T follicular helper cell (primary cell): ENCODE measurements at regions not wholly inside any gene's neighbourhood (a gene's known extent, or its start where the extent isn't known, plus 50 kb on each side); places are given as distances from the start of the nearest gene placed in this dataset.

ENCODE experiments used
- DNase-seq: peaks from one replicate; pipeline ENCODE4 v3.0.0-alpha.2; 2020; ENCODE audit warnings: low read depth

GRCh38 chr6:9527679-9528286 is 887.1 kb downstream of the TFAP2A start:
- DNase-seq = no peak

DNA sequence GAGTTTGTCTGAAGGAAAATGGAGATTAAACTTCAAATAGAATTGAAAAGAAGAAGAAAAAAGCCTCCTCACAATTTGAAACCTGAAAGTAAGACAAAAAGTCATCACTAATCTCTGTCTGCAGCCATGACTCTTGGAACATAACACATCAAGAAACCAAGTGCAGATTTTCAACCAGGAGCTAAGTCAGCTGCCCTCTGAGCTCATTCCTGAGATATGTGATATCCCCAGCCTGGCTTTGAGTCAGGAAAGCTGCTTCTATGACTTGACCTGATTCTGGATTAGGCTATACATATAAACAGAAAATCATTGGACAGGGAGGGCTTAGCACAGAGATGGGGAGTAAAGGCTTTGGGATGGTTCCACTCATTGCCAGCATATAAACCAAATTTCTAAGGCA is 891.4 kb downstream of the TFAP2A start:
- DNase-seq = no peak

GRCh38 chr6:9522101-9522500 is 892.8 kb downstream of the TFAP2A start:
- DNase-seq = no peak

- no peak for DNase-seq
Measured at GRCh38 chr6:9521152-9521530, 893.7 kb downstream of the TFAP2A start.

GRCh38 chr6:9520417-9521151 is 894.3 kb downstream of the TFAP2A start:
- no peak for DNase-seq

DNA sequence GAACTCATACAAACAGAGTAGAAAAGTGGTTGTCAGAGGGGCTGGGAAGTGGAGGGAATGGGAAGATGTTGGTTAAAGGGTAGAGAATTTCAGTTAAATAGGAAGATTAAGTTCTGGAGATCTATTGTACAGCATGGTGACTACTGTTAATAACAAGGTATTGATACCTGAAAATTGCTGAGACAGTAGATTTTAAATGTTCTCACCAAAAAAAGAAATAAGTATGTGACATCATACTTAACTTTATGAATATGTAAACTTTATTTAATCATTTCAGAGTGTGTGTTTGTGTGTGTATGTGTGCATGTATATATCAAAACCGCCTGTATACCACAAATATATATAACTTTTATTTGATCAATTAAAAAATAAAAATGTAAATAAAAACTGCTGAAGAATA is 896.4 kb downstream of the TFAP2A start:
- DNase-seq = no peak

- DNase-seq = no peak
Measured at GRCh38 chr6:9517806-9518205, 897.1 kb downstream of the TFAP2A start.

DNA sequence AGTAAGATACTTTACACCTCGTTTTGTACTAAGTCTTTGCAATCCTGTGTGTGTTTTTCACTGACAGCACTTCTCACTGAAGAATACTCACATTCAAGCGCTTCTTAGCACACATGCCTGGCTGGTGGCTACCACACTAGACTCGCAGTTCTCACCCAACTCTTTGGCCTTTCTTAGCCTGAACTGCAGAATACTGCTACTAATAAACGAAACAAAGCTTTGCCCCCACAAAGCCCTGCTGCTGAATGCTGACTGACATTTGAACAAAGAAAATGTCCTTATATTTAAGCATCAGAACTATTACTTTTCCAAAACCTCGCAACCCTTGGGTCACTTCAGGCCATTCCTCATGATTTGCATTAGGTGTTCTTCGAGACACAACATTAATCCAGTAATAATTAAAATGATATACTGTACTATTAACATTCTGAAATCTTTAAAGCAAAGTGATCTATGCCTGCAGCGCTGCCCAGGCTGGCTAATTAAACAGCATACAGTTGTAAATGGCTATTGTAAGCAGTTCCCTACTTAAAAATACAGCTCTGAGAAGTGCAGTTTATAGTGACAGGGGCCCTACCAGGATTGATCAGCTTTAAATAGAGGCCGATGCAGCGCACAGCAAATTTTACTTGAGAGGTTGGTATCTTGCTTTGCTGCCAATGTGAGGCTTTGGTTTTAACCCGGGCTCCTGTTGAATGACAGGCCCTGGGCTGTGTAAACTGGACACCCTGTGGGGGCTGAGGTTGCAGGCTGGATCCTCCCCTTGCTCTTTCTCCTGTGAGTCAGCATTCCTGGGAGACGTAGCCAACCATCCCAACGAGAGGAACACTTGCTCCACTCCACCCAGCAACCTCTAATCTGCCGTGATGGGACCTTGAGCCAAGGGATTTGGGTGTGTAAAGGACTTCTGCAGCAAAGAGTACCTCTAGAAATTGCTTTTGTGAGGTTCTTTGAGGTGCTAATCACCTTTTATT is 899.0 kb downstream of the TFAP2A start:
- no peak for DNase-seq

GRCh38 chr6:9514146-9514545 is 900.7 kb downstream of the TFAP2A start:
- DNase-seq = no peak

DNA sequence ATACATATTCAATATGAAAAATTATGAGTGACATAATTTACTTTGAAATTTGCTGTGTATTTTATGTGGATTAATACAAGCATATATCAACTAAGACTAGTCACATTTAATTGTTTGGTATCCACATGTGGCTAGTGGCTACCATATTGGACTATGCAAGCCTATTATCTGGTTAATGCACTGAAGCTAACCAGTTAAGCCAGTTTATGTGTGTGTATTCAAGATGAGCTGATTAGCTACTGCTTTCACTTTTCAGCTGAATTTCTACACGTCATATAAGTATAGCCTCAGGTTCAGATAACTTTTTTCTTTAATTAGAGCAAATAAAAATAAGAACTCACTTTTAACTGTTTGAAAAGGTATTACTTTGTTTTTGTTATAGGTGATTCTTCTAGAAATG is 903.7 kb downstream of the TFAP2A start:
- no peak for DNase-seq

GRCh38 chr6:9507136-9507895 is 907.6 kb downstream of the TFAP2A start:
- no peak for DNase-seq

DNA sequence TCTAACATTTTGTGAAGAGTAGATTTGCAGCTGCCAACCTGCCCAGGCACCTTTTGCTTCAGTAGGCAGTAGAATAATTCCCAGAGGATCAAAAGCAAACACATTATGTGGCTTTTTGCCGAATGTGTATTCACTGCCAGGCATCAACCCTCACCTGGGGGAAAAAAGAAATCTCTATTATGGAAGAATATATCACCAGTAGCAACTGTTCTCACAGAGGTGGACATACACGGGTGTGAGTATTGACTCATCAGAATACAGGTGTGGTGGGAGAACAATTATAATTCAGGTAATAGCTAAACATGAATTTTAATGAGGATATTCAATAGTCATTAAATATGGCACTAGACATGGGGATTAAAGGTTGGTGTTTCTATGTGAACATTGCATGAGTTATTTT is 910.7 kb downstream of the TFAP2A start:
- no peak for DNase-seq

DNA sequence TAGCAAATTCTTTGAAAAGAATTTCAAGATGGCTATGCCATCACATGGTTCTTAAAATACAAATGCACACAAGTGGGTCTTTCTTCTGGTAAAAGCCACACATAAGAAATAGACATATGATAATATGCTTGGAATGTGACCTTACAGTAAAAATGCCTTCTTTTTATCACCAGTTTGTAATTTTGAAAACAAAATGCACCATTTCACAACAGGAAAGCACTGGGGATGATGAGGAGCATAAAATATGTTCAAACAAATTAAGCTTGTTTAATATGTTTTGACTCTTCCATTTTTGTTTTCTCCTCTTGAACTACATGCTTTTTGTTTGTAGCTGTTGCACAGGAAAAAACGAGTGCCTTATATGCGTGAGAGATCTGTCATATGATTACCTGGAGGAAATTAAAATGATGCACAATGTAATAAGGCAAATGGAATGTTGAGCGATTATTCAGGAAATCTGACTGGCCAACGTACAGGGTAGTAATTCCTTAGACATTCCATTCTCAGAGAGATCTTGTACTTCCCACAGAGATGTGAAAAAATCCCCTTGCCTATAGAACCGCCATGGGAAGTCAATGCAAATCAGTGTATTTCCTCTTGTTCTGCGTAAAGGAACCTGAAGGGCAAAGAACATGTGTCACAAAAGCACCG is 911.6 kb downstream of the TFAP2A start:
- no peak for DNase-seq

GRCh38 chr6:9499709-9500108 is 915.2 kb downstream of the TFAP2A start:
- DNase-seq = no peak

DNA sequence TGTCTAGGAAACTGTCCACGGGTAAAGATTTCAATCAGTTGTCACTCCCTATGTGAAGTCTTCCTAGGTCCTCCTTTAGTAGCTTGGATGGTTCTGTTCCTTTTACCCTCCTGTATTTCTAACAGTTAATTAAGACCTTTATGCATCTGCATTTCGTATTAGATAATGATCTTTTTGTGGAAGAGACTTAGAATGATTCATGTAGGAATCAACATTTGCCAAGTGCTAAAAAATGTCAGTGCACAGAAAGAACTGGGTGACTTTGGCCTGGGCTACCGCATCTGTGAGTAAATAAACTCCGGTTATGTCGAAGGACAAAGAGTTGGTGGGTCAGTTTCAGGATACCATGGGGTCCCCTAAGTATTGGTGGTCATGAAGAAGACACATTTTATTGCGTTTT is 918.0 kb downstream of the TFAP2A start:
- DNase-seq = no peak

GRCh38 chr6:9494864-9495263 is 920.0 kb downstream of the TFAP2A start:
- DNase-seq = no peak

DNA sequence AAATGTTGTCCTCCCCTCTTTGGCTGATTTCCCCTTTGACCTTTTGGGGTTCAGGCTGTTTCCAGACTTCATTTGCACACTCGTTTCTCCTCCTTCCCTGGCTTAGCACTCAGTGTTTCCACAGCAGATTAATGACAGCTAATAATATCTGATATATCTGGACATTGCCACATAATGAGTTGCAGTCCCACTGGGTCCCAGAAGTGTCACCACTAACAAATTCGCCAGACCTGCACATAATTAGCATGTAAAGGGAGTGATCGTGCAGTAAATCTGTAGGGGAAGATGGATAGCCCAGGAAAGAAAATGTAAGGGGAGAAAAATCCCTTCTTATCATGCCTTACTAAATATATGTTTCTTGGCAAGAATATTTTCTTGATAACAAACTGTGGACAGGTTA is 922.1 kb downstream of the TFAP2A start:
- DNase-seq = no peak

DNA sequence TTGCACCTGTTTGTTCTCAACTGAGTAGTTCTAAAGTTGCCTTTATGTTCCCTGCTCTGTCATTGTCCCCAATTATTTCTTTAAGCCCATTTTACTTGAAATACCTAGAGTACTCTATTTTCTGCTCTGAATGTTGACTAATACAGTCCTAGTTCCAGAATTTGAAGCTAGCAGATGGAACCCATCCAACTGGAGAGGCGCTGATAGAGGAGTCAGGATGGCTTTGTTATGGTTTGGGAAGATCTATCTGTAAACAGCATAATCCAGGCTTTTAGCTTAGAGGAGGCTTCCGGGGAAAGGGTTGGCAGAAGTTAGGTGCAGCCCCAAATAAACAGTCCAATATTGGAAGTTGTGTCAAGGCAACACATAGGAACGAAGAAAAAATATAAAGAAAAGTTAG is 927.7 kb downstream of the TFAP2A start:
- DNase-seq = no peak

DNA sequence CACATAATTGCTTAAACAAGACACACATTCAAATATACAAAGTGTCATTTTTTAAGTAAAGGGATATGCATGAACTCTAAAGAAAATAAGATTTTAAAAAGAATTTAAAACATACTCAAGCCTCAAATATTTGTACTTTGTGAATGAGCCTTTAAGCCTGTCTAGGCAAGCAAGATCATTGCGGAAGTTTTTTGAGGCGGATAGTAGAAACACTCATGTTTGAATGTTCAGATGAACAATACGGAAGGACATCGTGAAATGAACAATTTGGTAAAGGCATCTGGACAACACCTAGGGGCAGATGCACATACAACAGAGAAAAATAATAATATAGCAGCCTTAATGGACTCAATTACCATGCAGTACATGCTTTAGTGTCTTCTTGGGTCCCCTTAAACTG is 928.9 kb downstream of the TFAP2A start:
- no peak for DNase-seq

- DNase-seq = no peak
Measured at GRCh38 chr6:9484686-9485085, 930.2 kb downstream of the TFAP2A start.

GRCh38 chr6:9484091-9484490 is 930.8 kb downstream of the TFAP2A start:
- DNase-seq = no peak
